ENCODE measurements at regions not wholly inside any gene's neighbourhood (a gene's known extent, or its start where the extent isn't known, plus 50 kb on each side); places are given as distances from the start of the nearest gene placed in this dataset.

DNA sequence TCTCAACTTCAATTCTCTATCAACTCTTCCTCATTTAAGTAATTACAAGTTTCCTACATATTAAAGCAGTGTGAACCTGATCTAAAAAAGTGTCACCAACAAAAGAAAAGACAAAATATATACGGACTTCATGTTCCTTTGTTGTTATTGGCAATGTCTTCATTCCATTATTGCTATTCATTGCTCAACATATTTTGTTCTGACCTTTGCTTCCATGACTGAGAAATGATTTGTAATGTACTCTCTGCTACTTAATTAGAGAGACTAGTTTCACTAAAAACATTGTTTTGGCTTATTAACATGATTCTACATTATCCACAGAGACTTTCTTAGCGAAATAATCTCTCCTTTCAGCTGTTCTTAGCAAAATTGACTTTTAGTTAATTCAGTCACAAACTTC, 657.2 kb upstream of the ROBO1 start:
- TF ChIP-seq, protein P1, sequence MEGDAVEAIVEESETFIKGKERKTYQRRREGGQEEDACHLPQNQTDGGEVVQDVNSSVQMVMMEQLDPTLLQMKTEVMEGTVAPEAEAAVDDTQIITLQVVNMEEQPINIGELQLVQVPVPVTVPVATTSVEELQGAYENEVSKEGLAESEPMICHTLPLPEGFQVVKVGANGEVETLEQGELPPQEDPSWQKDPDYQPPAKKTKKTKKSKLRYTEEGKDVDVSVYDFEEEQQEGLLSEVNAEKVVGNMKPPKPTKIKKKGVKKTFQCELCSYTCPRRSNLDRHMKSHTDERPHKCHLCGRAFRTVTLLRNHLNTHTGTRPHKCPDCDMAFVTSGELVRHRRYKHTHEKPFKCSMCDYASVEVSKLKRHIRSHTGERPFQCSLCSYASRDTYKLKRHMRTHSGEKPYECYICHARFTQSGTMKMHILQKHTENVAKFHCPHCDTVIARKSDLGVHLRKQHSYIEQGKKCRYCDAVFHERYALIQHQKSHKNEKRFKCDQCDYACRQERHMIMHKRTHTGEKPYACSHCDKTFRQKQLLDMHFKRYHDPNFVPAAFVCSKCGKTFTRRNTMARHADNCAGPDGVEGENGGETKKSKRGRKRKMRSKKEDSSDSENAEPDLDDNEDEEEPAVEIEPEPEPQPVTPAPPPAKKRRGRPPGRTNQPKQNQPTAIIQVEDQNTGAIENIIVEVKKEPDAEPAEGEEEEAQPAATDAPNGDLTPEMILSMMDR (IDR thresholded peaks at IDR 0.05): no peak
- TF ChIP-seq POLR2A (IDR thresholded peaks at IDR 0.05) (no peak), EP300 (IDR thresholded peaks at IDR 0.05) (no peak)

All from tibial nerve (tissue), 4 donors.